ENCODE measurements at regions not wholly inside any gene's neighbourhood (a gene's known extent, or its start where the extent isn't known, plus 50 kb on each side); places are given as distances from the start of the nearest gene placed in this dataset.

DNA sequence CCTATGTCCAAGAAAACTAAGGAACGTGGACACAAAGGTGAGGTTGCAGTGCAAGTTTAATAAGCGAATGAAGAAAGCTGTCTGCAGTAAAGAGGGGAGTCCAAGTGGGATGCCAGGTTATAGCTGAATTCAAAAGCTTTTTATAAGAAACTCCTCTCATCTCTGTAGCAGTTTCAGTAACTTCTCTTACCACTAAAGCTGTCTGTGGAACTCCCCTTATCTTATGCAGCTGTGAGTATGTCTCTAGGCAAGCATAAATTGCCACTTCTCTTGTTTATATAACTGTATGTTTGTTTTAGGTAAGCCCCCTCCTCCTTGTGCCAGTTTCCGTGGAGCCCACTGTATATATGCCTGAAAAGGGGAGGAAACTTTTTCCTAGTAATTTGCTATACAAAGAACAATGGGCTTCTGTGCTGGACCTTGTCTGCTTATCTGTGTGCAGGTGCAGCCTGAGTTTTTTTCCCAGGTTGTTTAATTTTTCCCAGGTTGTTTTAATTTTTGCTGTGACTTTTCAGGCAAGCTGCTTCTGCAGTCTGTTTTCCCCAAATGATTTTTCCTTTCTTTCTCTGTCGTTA, 875.1 kb upstream of the EPHA6 start:
- TF ChIP-seq CTCF (IDR thresholded peaks at IDR 0.05; ENCODE audit: low read depth, low read length) (no peak), EZH2phosphoT487 (IDR thresholded peaks at IDR 0.05; ENCODE audit: low read depth) (no peak)
